Gastroesophageal sphincter (tissue), 4 donors: ENCODE measurements at regions not wholly inside any gene's neighbourhood (a gene's known extent, or its start where the extent isn't known, plus 50 kb on each side); places are given as distances from the start of the nearest gene placed in this dataset.

Experiments
- ATAC-seq: fragments of 150-250 bp; one replicate; pipeline ENCODE4 v1.9.1; 2016; ENCODE audit warnings: mild to moderate bottlenecking, moderate library complexity
- H3K27ac ChIP-seq, 4 donors: fragments of 200-600 bp; sonication (generic) in 3 of 4; 1 replicate in 3 of 4; 2 replicates in 1 of 4; pipeline ENCODE4 v1.5.1; 2016 to 2019
- H3K27me3 ChIP-seq: fragments of 200-600 bp; sonication (generic); one replicate; pipeline ENCODE4 v1.5.1; 2019
- H3K36me3 ChIP-seq, 2 donors: fragments of 200-600 bp; sonication (generic); one replicate each; pipeline ENCODE4 v1.5.1; 2019; ENCODE audit warnings: control low read depth in 1 of 2
- H3K4me1 ChIP-seq, 3 donors: fragments of 200-600 bp; sonication (generic); 1 replicate in 2 of 3; 2 replicates in 1 of 3; pipeline ENCODE4 v1.5.1; 2016 to 2019; ENCODE audit warnings: control low read depth in 2 of 3
- H3K4me3 ChIP-seq, 2 donors: fragments of 200-600 bp; sonication (generic); one replicate each; pipeline ENCODE4 v1.5.1; 2019; ENCODE audit warnings: mild to moderate bottlenecking in 1 of 2, moderate library complexity in 1 of 2
- H3K9me3 ChIP-seq, 3 donors: fragments of 200-600 bp; sonication (generic); one replicate each; pipeline ENCODE4 v1.5.1; 2017 to 2019; ENCODE audit warnings: control low read depth in 2 of 3
- EP300 ChIP-seq: sonication (generic); formaldehyde crosslinking; IDR thresholded peaks from one replicate; pipeline ENCODE4 v1.6.1; 2017; ENCODE audit warnings: antibody characterized with exemption, mild to moderate bottlenecking
- POLR2A ChIP-seq, 2 donors: fragments of 450-650 bp; IDR thresholded peaks; one replicate each; pipeline ENCODE4 v1.6.1; 2017; ENCODE audit warnings: antibody characterized with exemption in 2 of 2, mild to moderate bottlenecking in 2 of 2, moderate library complexity in 1 of 2
- POLR2AphosphoS5 ChIP-seq: sonication (generic); formaldehyde crosslinking; IDR thresholded peaks from one replicate; pipeline ENCODE4 v1.6.1; 2017; ENCODE audit warnings: antibody characterized with exemption
- WGBS, 2 donors: methylation state at CpG; one replicate each; pipeline ENCODE4 v1.1.5; 2018; ENCODE audit warnings: low coverage in 1 of 2; 5-methylcytosine and 5-hydroxymethylcytosine counted together
- TF ChIP-seq, protein P1 (sequence below), 4 experiments: fragments of 200-600 bp in 2 of 4; fragments of 450-650 bp in 2 of 4; sonication (generic) in 1 of 4; IDR thresholded peaks; one replicate each; pipeline ENCODE4 v1.5.1; 2017 to 2019; ENCODE audit warnings: antibody characterized with exemption in 4 of 4, mild to moderate bottlenecking in 2 of 4, moderate library complexity in 2 of 4

- no peak overlapping the region for H3K4me3 ChIP-seq
- WGBS, 2 donors = 52 to 68% methylated on average over 3 of the region's 3 CpGs
- H3K4me1 ChIP-seq = no peaks in the 10 kb centered on the region
- ATAC-seq = no peak
- TF ChIP-seq, protein P1, sequence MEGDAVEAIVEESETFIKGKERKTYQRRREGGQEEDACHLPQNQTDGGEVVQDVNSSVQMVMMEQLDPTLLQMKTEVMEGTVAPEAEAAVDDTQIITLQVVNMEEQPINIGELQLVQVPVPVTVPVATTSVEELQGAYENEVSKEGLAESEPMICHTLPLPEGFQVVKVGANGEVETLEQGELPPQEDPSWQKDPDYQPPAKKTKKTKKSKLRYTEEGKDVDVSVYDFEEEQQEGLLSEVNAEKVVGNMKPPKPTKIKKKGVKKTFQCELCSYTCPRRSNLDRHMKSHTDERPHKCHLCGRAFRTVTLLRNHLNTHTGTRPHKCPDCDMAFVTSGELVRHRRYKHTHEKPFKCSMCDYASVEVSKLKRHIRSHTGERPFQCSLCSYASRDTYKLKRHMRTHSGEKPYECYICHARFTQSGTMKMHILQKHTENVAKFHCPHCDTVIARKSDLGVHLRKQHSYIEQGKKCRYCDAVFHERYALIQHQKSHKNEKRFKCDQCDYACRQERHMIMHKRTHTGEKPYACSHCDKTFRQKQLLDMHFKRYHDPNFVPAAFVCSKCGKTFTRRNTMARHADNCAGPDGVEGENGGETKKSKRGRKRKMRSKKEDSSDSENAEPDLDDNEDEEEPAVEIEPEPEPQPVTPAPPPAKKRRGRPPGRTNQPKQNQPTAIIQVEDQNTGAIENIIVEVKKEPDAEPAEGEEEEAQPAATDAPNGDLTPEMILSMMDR (IDR thresholded peaks at IDR 0.05) = no peak
- TF ChIP-seq POLR2AphosphoS5 (no peak), POLR2A (IDR thresholded peaks at IDR 0.05) (no peak), EP300 (no peak)
- no peaks in the 10 kb centered on the region for H3K36me3 ChIP-seq
- no peak overlapping the region for H3K27ac ChIP-seq
- H3K27me3 ChIP-seq = no peaks in the 10 kb centered on the region
- H3K9me3 ChIP-seq = no peaks in the 10 kb centered on the region
Observed at GRCh38 chr7:95676691-95677090, 80.4 kb upstream of the PDK4 start.

- Histone ChIP-seq H3K4me1 (no peaks in the 10 kb centered on the region), H3K27ac (no peak overlapping the region), H3K27me3 (no peaks in the 10 kb centered on the region), H3K36me3 (no peaks in the 10 kb centered on the region), H3K9me3 (no peaks in the 10 kb centered on the region), H3K4me3 (no peak overlapping the region)
- TF ChIP-seq, protein P1 (IDR thresholded peaks at IDR 0.05) = no peak
- TF ChIP-seq EP300 (no peak), POLR2A (IDR thresholded peaks at IDR 0.05) (no peak), POLR2AphosphoS5 (no peak)
- 85% methylated on average over 3 of the region's 3 CpGs for WGBS, 2 donors
- ATAC-seq = no peak
Observed at GRCh38 chr7:95675632-95676031, 79.3 kb upstream of the PDK4 start.

DNA sequence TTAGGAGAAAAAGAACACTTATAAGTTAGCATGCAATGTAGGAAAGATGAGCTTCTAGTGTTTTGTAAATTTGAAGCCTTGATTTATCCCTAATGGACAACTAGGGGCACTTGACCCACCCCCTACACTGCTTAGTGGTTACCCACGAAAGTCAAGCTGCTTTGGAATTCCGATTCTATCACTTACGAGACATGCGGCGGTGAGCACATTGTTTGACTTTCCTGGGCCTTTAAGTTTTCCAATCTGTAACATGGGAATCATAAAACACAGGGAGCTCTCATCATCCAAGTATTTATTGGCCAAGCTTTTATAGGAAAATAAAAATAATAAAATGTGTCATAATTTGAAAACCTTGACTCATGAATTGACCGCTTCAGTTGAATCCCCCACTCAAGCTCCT lies 78.7 kb upstream of the PDK4 start:
- no peak for ATAC-seq
- WGBS, 2 donors = 81 to 83% methylated on average over 6 of the region's 6 CpGs
- Histone ChIP-seq H3K4me3 (no peak overlapping the region), H3K27ac (no peak overlapping the region), H3K4me1 (no peaks in the 10 kb centered on the region), H3K36me3 (no peaks in the 10 kb centered on the region), H3K9me3 (no peaks in the 10 kb centered on the region), H3K27me3 (no peaks in the 10 kb centered on the region)
- TF ChIP-seq EP300 (no peak), POLR2AphosphoS5 (no peak), POLR2A (IDR thresholded peaks at IDR 0.05) (no peak)
- TF ChIP-seq, protein P1 (IDR thresholded peaks at IDR 0.05) = no peak

GRCh38 chr7:95674101-95674500 lies 77.8 kb upstream of the PDK4 start:
- Histone ChIP-seq H3K9me3 (no peaks in the 10 kb centered on the region), H3K27ac (no peak overlapping the region), H3K4me1 (no peaks in the 10 kb centered on the region), H3K36me3 (no peaks in the 10 kb centered on the region), H3K4me3 (no peak overlapping the region), H3K27me3 (no peaks in the 10 kb centered on the region)
- WGBS, 2 donors = 77 to 91% methylated on average over 3 of the region's 3 CpGs
- TF ChIP-seq POLR2A (IDR thresholded peaks at IDR 0.05) (no peak), POLR2AphosphoS5 (no peak), EP300 (no peak)
- TF ChIP-seq, protein P1 (IDR thresholded peaks at IDR 0.05) = no peak
- ATAC-seq = no peak

GRCh38 chr7:95672434-95672833 lies 76.1 kb upstream of the PDK4 start:
- H3K27ac ChIP-seq = no peak overlapping the region
- WGBS, 2 donors = 56 to 80% methylated on average over 1 of the region's 2 CpGs

More at GRCh38 chr7:95672434-95672833, 76.1 kb upstream of the PDK4 start:
- Histone ChIP-seq H3K36me3 (no peaks in the 10 kb centered on the region), H3K27me3 (no peaks in the 10 kb centered on the region), H3K4me3 (no peak overlapping the region), H3K4me1 (no peaks in the 10 kb centered on the region), H3K9me3 (no peaks in the 10 kb centered on the region)
- no peak for TF ChIP-seq POLR2A (IDR thresholded peaks at IDR 0.05)
- TF ChIP-seq EP300 = no peak
- no peak for TF ChIP-seq POLR2AphosphoS5
- TF ChIP-seq, protein P1 (IDR thresholded peaks at IDR 0.05) = no peak
- no peak for ATAC-seq
